GM19193 (cell line): ENCODE measurements at regions not wholly inside any gene's neighbourhood (a gene's known extent, or its start where the extent isn't known, plus 50 kb on each side); places are given as distances from the start of the nearest gene placed in this dataset.

ENCODE experiments used
- POLR2A ChIP-seq: IDR thresholded peaks from 4 replicates; pipeline ENCODE4 v1.6.1; 2011; ENCODE audit not compliant: insufficient read depth, insufficient read length; ENCODE audit errors: extremely low read depth

- TF ChIP-seq POLR2A: no peak
These were observed 931.9 kb upstream of the TMEM132C start for GRCh38 chr12:127334912-127335644.

GRCh38 chr12:127336416-127336815 lies 930.6 kb upstream of the TMEM132C start:
- TF ChIP-seq POLR2A: no peak

GRCh38 chr12:127339065-127339464 lies 927.9 kb upstream of the TMEM132C start:
- TF ChIP-seq POLR2A: no peak

- TF ChIP-seq POLR2A: no peak
These were observed 926.6 kb upstream of the TMEM132C start for GRCh38 chr12:127340381-127340780.

- TF ChIP-seq POLR2A: no peak
These were observed 924.1 kb upstream of the TMEM132C start for GRCh38 chr12:127342861-127343260.

- TF ChIP-seq POLR2A: no peak
These were observed 923.0 kb upstream of the TMEM132C start for GRCh38 chr12:127343940-127344339.

- no peak for TF ChIP-seq POLR2A
These were observed 915.4 kb upstream of the TMEM132C start for GRCh38 chr12:127351481-127352010.

- TF ChIP-seq POLR2A: no peak
These were observed 911.7 kb upstream of the TMEM132C start for GRCh38 chr12:127355061-127355841.

GRCh38 chr12:127358888-127359287 lies 908.1 kb upstream of the TMEM132C start:
- no peak for TF ChIP-seq POLR2A

GRCh38 chr12:127360580-127360979 lies 906.4 kb upstream of the TMEM132C start:
- no peak for TF ChIP-seq POLR2A

- TF ChIP-seq POLR2A: no peak
These were observed 904.8 kb upstream of the TMEM132C start for GRCh38 chr12:127362121-127362520.

- no peak for TF ChIP-seq POLR2A
These were observed 903.6 kb upstream of the TMEM132C start for GRCh38 chr12:127363392-127363791.

- no peak for TF ChIP-seq POLR2A
These were observed 893.4 kb upstream of the TMEM132C start for GRCh38 chr12:127373559-127373958.

- no peak for TF ChIP-seq POLR2A
These were observed 892.5 kb upstream of the TMEM132C start for GRCh38 chr12:127374447-127374846.

- TF ChIP-seq POLR2A: no peak
These were observed 885.8 kb upstream of the TMEM132C start for GRCh38 chr12:127381043-127381668.
